ENCODE measurements at regions not wholly inside any gene's neighbourhood (a gene's known extent, or its start where the extent isn't known, plus 50 kb on each side); places are given as distances from the start of the nearest gene placed in this dataset.

GRCh38 chr2:71812736-71813135 lies 334.9 kb downstream of the CYP26B1 start:
- ChIA-PET CTCF (no interaction called here), POLR2A (no interaction called here)
- Mint-ChIP-seq H3K27me3 (no peaks in the 10 kb centered on the region), H3K4me3 (no peak overlapping the region), H3K9me3 (no peaks in the 10 kb centered on the region), H3K36me3 (ENCODE audit: low read depth) (no peaks in the 10 kb centered on the region), H3K27ac (no peak overlapping the region), H3K4me1 (ENCODE audit: low read depth) (no peaks in the 10 kb centered on the region)
- DNase-seq (no peak), ATAC-seq (no peak)
- intact Hi-C loops (cut with micrococcal nuclease) = no loop called here
- no peak for TF ChIP-seq CTCF (IDR thresholded peaks at IDR 0.05)

GRCh38 chr2:71811726-71812125 lies 335.9 kb downstream of the CYP26B1 start:
- intact Hi-C loops (cut with micrococcal nuclease) = no loop called here
- H3K4me3 Mint-ChIP-seq = no peak overlapping the region
- DNase-seq = no peak
- no peak for ATAC-seq
- H3K27ac Mint-ChIP-seq = no peak overlapping the region
- no peaks in the 10 kb centered on the region for H3K4me1 Mint-ChIP-seq (ENCODE audit: low read depth)
- ChIA-PET POLR2A (no interaction called here), CTCF (no interaction called here)
- no peak for TF ChIP-seq CTCF (IDR thresholded peaks at IDR 0.05)
- no peaks in the 10 kb centered on the region for H3K9me3 Mint-ChIP-seq
- no peaks in the 10 kb centered on the region for H3K36me3 Mint-ChIP-seq (ENCODE audit: low read depth)
- H3K27me3 Mint-ChIP-seq = no peaks in the 10 kb centered on the region

GRCh38 chr2:71811157-71811556 lies 336.5 kb downstream of the CYP26B1 start:
- ChIA-PET POLR2A (no interaction called here), CTCF (no interaction called here)
- no peaks in the 10 kb centered on the region for H3K4me1 Mint-ChIP-seq (ENCODE audit: low read depth)
- no peak overlapping the region for H3K27ac Mint-ChIP-seq
- intact Hi-C loops (cut with micrococcal nuclease) = no loop called here
- no peak for TF ChIP-seq CTCF (IDR thresholded peaks at IDR 0.05)
- ATAC-seq (no peak), DNase-seq (no peak)
- no peaks in the 10 kb centered on the region for H3K9me3 Mint-ChIP-seq
- no peaks in the 10 kb centered on the region for H3K36me3 Mint-ChIP-seq (ENCODE audit: low read depth)
- no peak overlapping the region for H3K4me3 Mint-ChIP-seq
- H3K27me3 Mint-ChIP-seq = no peaks in the 10 kb centered on the region

GRCh38 chr2:71807581-71808451 lies 339.8 kb downstream of the CYP26B1 start:
- no peaks in the 10 kb centered on the region for H3K9me3 Mint-ChIP-seq
- TF ChIP-seq CTCF (IDR thresholded peaks at IDR 0.05) = no peak
- no peaks in the 10 kb centered on the region for H3K4me1 Mint-ChIP-seq (ENCODE audit: low read depth)
- H3K27ac Mint-ChIP-seq = no peak overlapping the region
- ChIA-PET CTCF (no interaction called here), POLR2A (no interaction called here)
- intact Hi-C loops (cut with micrococcal nuclease) = no loop called here
- no peak overlapping the region for H3K4me3 Mint-ChIP-seq
- H3K27me3 Mint-ChIP-seq = no peaks in the 10 kb centered on the region
- ATAC-seq (no peak), DNase-seq (no peak)
- no peaks in the 10 kb centered on the region for H3K36me3 Mint-ChIP-seq (ENCODE audit: low read depth)

- POLR2A ChIA-PET = no interaction called here
- ATAC-seq = no peak
- Mint-ChIP-seq H3K36me3 (ENCODE audit: low read depth) (no peaks in the 10 kb centered on the region), H3K27me3 (peaks cover 2% of the 10 kb centered on the region), H3K4me3 (no peak overlapping the region), H3K4me1 (ENCODE audit: low read depth) (no peaks in the 10 kb centered on the region), H3K9me3 (no peaks in the 10 kb centered on the region), H3K27ac (no peak overlapping the region)
- no peak for TF ChIP-seq CTCF (IDR thresholded peaks at IDR 0.05)
- DNase-seq = no peak
- intact Hi-C loops (cut with micrococcal nuclease) = no loop called here
- CTCF ChIA-PET = no interaction called here
Observed at GRCh38 chr2:71806432-71806831, 341.2 kb downstream of the CYP26B1 start.
